ENCODE measurements at regions not wholly inside any gene's neighbourhood (a gene's known extent, or its start where the extent isn't known, plus 50 kb on each side); places are given as distances from the start of the nearest gene placed in this dataset.

DNA sequence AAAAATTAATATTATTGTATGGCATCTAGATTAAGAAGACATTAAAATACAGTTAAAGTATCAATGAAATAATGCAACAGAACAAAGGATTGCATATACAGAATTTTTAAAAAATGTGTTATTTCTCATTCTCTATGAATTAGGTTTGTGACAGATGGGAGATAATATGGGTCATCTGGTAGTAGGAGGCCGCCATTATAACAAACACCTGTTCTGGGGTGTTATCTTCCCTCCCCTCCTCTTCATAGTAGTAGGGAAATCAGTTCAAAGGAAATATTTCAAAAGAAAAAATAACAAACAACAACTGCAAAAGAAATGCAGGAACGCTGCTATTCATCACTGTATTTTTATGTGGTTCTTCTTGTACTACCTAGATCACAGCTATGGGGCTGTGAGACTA is 187.0 kb upstream of the ATP2B1 start:
- TF ChIP-seq, protein P1, sequence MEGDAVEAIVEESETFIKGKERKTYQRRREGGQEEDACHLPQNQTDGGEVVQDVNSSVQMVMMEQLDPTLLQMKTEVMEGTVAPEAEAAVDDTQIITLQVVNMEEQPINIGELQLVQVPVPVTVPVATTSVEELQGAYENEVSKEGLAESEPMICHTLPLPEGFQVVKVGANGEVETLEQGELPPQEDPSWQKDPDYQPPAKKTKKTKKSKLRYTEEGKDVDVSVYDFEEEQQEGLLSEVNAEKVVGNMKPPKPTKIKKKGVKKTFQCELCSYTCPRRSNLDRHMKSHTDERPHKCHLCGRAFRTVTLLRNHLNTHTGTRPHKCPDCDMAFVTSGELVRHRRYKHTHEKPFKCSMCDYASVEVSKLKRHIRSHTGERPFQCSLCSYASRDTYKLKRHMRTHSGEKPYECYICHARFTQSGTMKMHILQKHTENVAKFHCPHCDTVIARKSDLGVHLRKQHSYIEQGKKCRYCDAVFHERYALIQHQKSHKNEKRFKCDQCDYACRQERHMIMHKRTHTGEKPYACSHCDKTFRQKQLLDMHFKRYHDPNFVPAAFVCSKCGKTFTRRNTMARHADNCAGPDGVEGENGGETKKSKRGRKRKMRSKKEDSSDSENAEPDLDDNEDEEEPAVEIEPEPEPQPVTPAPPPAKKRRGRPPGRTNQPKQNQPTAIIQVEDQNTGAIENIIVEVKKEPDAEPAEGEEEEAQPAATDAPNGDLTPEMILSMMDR (IDR thresholded peaks at IDR 0.05; ENCODE audit: poor library complexity, severe bottlenecking) = no peak
- TF ChIP-seq POLR2AphosphoS5 (IDR thresholded peaks at IDR 0.05) (no peak), EZH2 (IDR thresholded peaks at IDR 0.05; ENCODE audit: borderline replicate concordance, insufficient read depth, low read length, poor library complexity, severe bottlenecking) (no peak), MXI1 (conservative IDR thresholded peaks at IDR 0.05; ENCODE audit: poor library complexity, severe bottlenecking) (no peak), SMC3 (conservative IDR thresholded peaks at IDR 0.05; ENCODE audit: poor library complexity) (no peak), TAF1 (IDR thresholded peaks at IDR 0.05; ENCODE audit: low read depth) (no peak)

Measured in neural cell (in vitro differentiated cells).